Activated CD4-positive, alpha-beta T cell treated with anti-CD3 and anti-CD28 coated beads, Interleukin-2, Interleukin-6, amounts not matched to agents 100 ng/mL and 50 ng/mL, durations not matched to agents 16 hours and 8 hours (primary cell): ENCODE measurements at regions not wholly inside any gene's neighbourhood (a gene's known extent, or its start where the extent isn't known, plus 50 kb on each side); places are given as distances from the start of the nearest gene placed in this dataset.
"Not testable (repeated sequence)": the region's sequence is repeated elsewhere in the genome, so short reads cannot be mapped to it uniquely, and the experiment has no call there.

ENCODE experiments used
- DNase-seq: peaks from one replicate; pipeline ENCODE4 v3.0.0-alpha.2; 2020

DNA sequence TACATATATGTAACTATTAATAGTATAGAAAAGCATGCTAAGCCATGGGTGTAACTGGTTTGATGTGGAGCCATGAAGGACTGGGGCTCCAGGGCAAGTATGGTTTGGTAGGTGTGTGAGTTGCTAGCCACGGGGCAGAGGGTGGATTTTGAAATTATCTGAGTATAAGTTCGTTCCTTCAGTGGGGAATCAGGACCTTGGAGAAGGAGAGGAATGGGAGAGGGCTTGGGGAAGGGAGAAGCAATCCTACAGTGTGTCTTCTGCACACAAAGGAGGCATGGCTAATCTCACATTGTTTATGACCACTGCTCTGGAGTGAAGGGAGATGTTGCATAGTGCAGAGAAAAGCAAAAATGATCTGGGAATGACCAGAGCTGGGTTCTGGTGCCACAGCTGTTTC, 127.8 kb upstream of the CADM1 start:
- no peak for DNase-seq

DNA sequence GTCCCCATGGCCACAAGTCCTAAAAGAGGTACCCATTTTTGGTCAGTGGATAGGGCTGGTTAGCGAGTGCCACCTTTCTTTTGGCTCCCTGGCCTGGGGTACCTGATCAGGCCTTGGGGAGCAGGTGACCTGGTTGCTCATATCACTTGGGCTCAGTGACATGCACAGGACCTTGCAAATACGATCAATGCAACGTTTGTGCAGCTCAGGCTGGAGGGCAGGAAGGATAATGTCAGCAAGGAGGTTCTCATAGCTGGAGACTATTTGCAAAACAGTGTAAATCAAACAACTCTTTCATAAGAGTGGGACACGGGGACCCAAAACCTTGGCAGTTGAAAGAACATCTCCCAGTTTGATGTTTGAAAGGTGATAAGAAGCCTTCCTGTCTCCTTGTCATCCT, 127.4 kb upstream of the CADM1 start:
- no peak for DNase-seq

DNA sequence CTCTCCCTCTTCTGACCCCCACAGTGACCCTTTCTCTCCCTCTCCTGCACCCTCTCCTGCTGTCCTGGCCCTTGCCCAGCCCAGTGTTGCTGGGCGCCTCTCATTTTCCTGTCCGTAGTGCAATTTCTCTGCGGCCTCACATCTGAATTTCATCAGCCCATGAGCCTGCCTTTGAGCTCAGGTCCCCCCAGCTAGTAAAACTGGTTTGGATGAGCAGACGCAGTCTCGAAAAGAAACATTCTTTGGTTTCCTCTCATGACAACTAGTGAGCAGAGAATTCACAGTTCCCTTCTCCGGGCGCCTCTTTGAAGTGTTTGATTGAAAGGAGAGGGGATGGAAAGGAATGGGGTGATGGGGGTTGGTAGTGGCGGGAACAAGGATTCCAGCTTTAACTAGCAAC, 126.0 kb upstream of the CADM1 start:
- DNase-seq = no peak

DNA sequence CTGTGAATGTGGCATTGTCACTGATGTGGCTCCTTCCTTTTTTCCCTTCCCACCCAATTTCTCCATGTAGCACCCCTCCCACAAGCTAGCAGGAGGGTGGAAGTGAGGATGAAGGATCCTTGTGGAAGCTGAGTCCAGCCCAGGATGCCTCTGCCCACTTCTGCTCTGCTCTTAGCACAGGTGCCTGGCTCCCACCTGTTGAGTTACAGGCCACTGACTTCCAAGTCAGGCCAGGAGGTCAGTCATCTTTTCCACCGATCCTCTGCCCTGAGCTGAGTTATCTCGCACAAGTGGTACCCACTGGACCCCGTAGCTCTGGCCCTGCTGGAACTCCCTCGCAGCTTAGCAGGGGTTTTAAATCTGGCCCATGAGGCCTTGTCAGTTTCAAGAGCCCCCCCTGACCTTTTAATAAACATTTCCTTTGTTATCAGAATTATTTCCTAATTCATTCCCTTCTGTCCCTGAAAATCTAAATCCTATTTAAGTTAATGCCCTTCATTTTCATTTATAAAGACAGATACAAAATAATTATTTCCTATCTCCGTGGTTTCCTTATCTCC, 125.3 kb upstream of the CADM1 start:
- DNase-seq = no peak

DNA sequence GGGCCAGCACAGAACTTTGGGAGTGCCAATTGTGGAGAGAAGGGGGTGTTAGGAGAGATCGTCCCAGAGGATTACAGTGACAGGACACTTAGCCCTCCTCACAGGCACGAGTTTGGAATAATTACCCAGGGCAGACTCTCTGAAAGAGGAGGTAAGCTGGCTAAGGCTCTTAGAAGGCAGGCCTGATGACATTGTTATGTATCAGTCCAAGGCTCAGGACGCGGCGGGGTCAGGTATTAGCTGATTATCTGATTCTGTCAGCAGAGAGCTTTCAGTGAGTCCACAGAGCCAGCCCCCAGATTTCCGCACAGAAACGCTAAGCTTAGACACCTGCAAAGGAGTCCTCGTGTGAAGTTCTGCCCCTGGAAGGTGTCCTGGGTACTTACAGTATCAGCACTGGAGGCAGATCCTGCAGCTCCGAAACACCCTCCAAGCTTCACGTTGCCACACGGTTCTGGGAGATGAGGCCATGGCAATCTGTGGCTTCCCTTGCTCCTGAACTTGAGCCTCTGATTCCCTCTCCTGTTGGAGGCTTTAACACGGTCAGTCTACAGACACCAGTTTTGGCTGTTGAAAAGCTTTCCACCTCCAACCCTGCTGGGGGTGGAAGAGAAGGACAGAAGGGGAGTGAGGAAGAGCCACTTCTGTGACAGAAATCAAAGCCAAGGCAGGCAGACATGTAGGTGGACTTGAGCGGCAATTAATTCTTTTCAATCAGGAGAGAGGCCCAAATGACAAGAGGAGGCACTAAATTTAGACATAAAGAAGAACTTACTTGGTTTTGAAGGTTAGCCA, 123.6 kb upstream of the CADM1 start:
- DNase-seq = no peak

DNA sequence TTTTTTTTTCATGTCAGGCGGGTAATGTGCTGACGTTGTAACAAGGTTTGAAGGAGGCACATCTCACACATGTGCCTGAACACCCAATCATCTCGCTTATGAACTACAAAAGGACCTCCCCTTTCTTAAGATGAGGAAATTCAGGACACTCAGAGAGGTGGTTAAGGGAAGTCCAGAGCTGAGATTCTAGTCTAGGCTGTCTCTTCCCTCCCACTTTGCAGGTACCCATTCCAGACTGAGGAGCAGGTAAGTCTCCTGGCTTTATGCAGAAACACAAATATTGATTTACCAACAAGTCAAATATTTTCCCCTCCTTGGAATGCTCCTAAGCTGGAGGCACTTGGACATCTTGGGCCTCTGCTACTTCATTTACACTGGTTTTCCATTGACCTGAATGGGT, 122.9 kb upstream of the CADM1 start:
- DNase-seq = no peak

DNA sequence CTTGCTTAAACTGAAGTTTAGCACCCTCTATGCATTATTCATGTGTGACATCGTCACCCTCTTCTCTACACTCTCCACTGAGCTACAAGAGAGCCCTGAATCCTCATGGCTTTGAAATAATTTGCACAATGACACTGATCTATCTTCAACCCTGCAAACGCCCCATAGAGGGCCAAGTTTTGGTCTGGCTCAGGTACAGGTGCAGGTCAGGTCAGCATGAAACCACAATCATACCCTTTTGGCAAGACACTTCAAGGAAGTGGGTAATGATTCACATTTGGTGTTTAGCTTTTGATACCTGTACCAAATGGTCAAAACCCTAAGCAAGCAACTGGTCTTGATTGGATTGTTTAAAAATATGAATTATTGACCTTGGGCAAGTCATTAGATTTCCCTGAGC, 122.2 kb upstream of the CADM1 start:
- DNase-seq = no peak

DNA sequence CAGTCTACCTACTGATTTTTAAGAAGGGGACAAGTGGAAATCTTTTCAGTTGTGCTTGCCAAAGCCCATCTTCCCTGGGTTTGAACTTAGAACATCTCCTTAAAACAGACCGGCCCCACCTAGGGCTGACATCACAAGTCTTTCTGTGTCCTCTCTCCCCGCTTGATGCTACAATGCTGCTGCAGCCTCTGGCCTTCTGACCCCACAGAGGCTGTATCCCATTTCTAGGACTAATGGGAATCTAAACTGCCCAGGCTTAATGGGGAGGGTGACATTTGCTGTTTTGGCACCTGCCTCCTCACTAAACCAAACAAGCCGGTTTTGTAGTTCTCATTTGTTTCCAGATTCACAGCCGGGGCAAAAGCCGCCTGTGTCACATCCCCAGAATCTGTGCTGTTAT, 121.3 kb upstream of the CADM1 start:
- no peak for DNase-seq

DNA sequence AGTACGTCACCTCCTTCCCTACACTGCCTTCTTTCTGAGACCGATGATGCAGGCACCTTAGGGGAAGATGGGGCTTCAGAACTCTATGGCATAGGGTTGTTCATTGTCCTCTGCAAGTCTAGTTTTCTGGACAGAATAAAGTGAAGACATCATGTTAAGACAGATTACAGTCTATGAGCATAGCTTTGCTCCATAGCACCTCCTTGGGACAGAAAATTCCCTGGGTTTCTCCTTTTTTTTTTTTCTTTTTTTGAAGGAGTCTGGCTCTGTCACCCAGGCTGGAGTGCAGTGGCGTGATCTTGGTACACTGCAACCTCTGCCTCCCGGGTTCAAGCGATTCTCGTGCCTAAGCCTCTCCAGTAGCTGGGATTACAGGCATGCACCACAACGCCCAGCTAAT, 119.8 kb upstream of the CADM1 start:
- DNase-seq = no peak

DNA sequence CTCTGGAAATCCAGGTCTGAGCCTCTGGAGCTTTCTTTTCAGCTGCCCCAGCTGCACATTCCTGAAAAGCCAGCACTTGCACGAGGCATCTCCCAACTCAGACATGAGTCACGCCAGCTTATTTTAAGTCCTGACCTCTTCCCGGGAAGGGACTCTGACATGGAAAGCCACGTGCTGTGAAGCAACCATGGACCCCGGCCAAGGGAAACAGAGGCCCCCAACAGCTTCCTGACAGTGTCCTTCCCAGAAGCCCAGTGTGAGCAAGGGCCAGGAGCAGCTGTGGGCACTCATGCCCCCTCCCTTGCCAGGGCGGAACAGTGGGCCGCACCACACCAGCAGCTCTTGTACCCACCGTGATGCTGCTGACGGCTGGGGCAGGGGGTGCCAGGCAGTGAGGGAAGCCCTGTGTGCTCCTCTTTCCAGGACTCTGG, 118.8 kb upstream of the CADM1 start:
- DNase-seq = no peak

DNA sequence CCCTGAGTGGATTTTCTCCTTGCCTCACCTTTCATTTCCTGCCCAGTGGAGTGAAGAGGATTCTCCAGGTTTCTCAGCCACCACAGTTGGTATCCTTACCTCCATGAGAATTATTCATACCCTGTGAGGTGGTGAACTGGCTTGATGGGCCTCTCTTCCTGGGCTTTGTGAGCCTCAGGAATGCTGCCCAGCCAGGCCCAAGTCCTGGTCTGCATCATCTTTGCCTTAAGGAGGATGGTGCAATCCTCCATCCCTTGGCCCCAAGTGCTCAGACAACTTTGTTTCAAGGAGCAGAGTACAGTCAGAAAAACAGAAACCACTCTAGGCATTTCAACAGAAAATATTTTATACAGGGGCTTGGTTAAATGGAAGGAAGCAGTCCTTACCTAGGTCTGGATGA, 114.2 kb upstream of the CADM1 start:
- no peak for DNase-seq

DNA sequence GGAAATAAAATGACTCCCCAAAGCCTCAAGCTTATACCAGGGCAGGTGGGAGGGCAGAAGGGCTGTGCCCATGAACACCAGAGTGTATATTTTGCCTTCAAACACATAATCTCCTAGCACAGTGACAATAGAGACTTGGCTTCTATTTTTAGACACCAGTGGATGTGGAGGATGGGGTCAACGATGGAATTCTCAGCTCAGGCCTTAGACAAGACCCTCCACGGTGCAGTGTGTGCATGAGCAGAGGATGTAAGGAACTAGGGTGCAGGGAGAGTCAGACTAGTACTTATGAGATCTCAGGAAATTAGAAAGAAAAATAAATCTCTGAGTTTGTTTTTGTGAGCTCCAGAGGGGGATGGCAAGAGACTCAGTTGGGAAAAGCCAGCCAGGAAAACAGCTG, 113.6 kb upstream of the CADM1 start:
- no peak for DNase-seq

DNA sequence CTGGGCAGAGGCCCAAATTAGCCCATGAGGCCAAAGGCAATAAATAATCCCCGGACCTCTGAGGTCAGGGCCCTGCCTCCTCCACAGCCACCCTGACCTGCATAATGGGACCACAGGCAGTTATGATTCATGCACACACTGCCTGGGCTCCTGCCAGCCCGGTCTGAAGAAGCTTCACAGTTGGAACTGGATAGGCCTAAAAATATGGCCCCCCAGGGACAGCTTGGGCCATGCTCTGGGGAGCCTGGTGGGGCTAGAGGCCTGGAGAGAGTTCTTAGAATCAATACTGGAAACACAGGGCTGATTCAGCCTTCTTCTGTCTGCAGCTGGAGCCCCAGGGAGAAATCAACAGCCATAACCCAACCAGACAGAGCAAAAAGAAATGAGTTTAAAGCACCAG, 112.8 kb upstream of the CADM1 start:
- DNase-seq = no peak

DNA sequence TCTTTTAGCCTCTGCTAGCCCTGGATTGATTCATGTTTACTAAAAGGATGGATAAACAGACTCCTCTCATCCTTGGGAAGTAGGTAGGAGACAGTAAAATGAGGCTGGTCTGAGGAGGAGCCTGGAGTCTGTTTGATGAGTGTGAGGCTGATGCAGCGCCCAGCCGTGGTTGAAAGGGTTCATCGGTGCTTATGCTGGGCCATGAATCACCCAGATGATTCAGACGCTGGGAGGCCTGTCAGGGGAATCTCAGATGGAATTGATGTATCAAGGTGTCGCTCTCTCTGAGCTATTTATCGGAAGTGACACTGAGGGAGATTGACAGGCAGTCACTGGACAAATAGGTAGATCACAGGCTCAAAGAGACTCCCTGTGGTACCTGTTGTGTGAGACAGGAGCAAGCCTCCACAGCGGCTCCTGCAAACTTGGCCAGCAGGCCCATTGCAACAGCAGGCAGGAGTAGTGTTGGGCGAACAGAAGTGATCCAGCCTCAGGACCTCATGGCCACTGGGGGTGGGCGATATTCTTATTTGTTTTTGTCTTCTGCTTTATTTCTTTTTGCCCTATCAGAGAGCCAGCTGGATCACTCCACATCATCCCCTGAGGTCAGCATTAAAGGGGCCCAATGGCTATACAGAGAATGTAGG, 109.9 kb upstream of the CADM1 start:
- DNase-seq = no peak

DNA sequence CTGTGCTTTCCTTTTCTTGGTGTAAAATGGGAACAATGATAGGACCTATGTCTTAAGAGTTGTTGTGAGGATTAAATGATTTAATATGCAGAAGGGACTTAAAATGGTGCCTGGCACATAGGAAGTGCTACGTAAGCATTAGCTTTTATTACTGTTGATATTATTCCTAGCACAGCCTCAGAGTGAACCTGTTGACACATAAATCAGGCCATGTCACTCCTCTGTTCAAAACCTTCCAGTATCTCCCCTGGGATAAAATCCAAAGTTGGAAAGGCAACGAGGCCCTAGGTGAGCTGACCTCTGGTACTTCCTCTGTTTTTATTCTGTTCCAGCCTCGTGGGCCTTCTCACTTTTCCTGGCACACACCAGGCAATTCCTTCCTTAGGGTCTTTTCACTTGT, 108.8 kb upstream of the CADM1 start:
- DNase-seq = no peak

DNA sequence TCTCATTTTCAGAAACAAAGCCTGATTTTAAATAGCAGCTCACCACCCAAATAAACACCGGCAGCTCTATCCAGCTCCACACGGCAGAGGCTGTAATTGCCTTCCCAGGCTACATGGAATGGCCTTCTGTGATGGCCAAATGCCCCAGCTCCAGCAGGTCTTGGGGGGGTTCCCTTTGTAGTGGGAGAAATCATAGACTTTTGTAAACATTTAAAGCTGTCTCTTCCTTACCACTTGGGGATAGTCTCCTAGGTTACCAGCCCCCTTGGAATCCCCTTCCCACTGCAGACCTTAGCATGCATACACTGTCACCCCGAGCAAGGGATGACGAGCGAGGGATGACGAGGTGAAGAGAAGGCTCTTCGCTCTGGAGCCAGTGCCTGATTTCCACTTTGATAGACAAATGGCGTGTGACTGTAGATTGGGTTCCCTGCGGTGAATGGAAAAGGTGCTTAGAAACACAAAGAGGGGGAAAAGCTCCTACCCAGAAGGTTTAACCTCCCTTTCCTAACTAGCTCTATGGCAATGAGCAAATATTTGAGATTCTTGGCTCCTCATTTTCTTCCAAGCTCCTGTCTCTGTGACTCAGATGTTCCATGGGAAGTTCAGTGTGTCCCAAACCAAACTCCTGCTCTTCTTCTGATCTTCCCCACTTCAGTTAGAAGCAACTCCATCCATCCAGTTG, 108.0 kb upstream of the CADM1 start:
- no peak for DNase-seq

DNA sequence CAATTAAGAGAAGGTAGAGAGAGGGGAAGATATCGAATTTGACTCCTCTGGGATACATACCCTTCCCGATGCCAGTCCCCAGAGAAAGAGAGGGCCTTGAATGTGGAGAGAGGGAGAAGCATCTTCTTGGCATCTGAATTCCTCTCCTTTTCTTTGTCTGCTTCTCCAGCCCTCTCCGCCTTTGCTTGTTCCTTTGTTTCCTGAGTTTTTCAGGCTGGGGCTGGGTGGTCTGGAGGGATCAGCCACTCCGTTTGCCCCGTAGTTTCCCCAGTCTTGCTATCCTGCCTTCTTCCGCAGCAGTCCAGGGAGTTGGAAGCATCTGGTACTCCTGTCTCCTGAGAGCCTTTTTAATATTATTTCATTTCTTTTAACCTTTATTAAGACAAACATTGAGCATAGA, 107.1 kb upstream of the CADM1 start:
- no peak for DNase-seq

DNA sequence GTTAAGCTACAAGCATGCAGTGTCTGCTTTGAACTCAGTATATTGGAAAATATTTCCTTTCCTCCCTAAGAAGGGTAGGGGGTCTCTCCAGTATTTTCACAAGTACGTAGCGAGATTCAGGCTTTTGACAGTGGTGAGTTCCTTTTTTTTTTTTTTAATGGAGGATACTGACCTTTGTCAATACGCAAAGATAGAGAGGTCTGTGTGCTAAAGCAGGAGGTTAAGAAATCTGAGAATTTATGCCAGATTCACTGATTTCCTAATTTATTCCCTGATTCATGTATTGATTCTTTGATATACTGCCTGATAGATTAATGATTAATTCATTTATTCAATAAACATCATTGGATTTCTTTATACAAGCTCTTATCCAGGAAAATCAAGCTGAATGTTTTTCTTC, 106.7 kb upstream of the CADM1 start:
- DNase-seq = no peak

DNA sequence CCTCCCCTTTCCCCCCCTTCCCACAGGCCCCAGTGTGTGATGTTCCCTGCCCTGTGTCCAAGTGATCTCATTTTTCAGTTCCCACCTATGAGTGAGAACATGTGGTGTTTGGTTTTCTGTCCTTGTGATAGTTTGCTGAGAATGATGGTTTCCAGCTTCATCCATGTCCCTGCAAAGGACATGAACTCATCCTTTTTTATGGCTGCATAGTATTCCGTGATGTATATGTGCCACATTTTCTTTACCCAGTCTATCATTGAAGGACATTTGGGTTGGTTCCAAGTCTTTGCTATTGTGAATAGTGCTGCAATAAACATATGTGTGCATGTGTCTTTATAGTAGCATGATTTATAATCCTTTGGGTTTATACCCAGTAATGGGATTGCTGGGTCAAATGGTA, 106.0 kb upstream of the CADM1 start:
- DNase-seq = not testable (repeated sequence)

DNA sequence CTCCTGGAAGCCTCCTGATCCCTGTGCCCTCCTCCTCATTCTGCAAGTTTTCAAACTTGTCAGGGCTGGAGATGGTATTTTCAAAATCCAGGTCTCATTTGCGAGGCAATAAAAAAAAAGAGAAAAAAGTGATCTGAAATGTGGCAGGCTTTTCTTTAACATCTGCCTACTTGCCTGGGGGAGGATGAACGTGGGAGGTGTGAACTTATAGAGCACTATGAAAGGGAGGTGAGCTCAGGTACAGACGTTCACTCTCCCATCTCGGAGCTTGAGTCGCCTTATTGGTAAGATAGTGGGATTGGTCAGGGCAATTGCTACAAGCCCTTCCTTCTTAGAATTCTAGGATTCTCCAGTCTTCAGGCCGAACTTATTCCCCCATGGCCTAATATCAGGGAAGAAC, 104.8 kb upstream of the CADM1 start:
- DNase-seq = no peak

DNA sequence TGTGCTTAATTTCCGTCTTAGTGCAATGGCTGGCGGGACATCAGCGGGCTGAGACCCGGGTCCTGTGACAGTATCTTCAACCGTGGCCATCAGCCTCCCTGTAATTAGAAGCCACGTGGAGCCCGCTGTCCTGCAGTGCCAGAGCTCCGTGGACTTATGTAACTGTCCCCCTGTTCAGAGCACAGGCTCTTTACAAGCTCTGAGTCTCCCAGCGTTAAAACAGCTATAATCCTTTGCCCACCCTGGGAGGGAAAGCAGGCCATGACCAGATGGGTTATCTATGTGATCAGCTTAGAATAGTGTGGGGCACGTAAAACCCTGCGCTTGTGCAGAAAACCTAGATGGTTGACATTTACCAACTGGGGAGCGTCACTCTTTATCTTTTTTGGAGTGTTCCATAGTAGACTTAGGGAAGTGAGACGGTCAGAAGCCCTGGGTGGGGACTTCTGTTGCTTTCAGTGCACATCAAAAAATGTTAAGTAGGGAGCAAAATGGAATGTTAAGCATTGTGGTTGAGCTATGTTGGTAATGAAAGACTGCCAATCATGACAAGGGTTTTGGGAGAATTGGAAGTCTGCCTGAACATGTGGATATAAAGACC, 103.5 kb upstream of the CADM1 start:
- DNase-seq = no peak

DNA sequence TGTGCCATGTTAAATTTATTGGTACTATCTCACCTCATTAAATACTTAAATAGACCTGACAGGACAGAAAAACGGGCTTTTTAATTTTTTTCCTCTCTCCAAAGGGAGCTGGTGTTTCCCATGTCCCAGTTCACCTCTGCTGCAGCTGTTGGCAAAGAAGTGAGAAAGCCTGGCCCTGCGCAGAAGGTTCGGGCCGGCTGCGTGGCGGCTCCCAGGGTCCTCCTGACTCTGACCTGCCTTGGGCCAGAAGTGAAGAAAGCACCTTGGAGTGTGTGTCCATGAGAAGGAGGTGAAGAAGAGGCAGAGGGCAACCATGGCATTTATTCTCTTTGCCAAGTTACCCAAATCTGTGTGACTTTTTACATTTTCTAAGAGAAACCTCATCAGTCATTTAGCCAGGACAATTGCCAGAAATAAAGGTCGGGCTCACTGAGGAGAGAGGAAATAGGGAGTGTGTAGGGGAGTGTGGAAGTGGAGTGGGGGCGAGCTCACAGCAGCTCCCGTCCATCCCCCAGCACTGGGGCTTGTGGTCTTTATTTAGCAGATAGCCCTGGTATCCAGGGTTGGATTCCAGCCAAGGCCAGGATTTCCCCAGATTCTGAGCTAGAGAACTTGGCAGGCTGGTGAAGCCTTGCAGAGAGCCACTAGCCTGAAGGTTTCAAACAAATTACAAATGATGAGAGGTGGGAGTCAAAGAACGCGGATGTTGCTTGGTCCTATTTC, 102.4 kb upstream of the CADM1 start:
- DNase-seq = no peak
